Peyer's patch (tissue), 4 donors: ENCODE measurements at regions not wholly inside any gene's neighbourhood (a gene's known extent, or its start where the extent isn't known, plus 50 kb on each side); places are given as distances from the start of the nearest gene placed in this dataset.

ENCODE experiments used
- CTCF ChIP-seq, 6 experiments: fragments of 450-650 bp in 4 of 6; fragments of 200-600 bp in 2 of 6; sonication (generic) in 1 of 6; IDR thresholded peaks; one replicate each; pipeline ENCODE4 v1.5.1; 2017 to 2019; ENCODE audit warnings: antibody characterized with exemption in 6 of 6, mild to moderate bottlenecking in 3 of 6, moderate library complexity in 1 of 6
- POLR2A ChIP-seq, 2 donors: fragments of 450-650 bp; IDR thresholded peaks; one replicate each; pipeline ENCODE4 v1.5.1; 2017; ENCODE audit warnings: antibody characterized with exemption in 2 of 2, mild to moderate bottlenecking in 2 of 2, moderate library complexity in 2 of 2

DNA sequence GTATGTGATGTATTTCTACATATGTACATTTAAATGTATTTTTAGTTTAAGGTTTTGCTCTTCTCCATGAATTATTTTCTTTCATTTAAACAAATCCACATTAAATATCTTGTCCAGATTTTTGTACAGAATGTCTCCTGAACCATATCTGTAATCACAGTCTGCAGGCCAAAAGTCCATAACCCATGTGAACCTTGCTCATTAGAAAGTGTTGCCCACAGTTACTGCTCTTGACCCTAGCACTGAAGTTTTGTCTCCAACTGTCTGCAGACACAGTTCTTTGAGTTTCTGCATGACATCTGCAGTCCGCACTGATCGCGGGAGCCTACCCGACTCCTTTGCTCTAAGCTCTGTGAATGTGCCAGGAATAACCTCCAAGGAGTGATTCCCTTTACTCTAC lies 626.2 kb upstream of the SLC10A2 start:
- TF ChIP-seq POLR2A (IDR thresholded peaks at IDR 0.05) (no peak), CTCF (IDR thresholded peaks at IDR 0.05) (no peak)
